Osteoblast (primary cell): ENCODE measurements at regions not wholly inside any gene's neighbourhood (a gene's known extent, or its start where the extent isn't known, plus 50 kb on each side); places are given as distances from the start of the nearest gene placed in this dataset.

Experiments used
- DNase-seq: peaks from one replicate; pipeline ENCODE4 v3.0.0; 2011; ENCODE audit warnings: low spot score, mixed read lengths; ENCODE audit not compliant: insufficient read length; ENCODE audit errors: missing footprints
- H2AFZ ChIP-seq: 2 replicates; pipeline ENCODE4 v1.6.0; 2011; ENCODE audit warnings: mild to moderate bottlenecking, low read length
- H3K27ac ChIP-seq: 2 replicates; pipeline ENCODE4 v1.5.1; 2011; ENCODE audit warnings: mild to moderate bottlenecking, low read depth, low read length, moderate library complexity
- H3K27me3 ChIP-seq: 2 replicates; pipeline ENCODE4 v1.6.0; 2012; ENCODE audit warnings: mild to moderate bottlenecking, control low read depth, inconsistent platforms, low read length, moderate library complexity; ENCODE audit not compliant: insufficient read depth
- H3K36me3 ChIP-seq: 2 replicates; pipeline ENCODE4 v1.5.1; 2011; ENCODE audit warnings: mild to moderate bottlenecking, low read length, control low read depth, moderate library complexity; ENCODE audit not compliant: insufficient read depth
- H3K4me1 ChIP-seq: 2 replicates; pipeline ENCODE4 v1.5.1; 2011; ENCODE audit warnings: mild to moderate bottlenecking, low read length, control low read depth, moderate library complexity; ENCODE audit not compliant: insufficient read depth
- H3K4me2 ChIP-seq: 2 replicates; pipeline ENCODE4 v1.6.0; 2011; ENCODE audit warnings: mild to moderate bottlenecking, low read length; ENCODE audit not compliant: insufficient read depth
- H3K4me3 ChIP-seq: fragments of 200-600 bp; sonication (generic); 3 replicates; pipeline ENCODE4 v1.5.1; 2012; ENCODE audit warnings: mild to moderate bottlenecking, low read length, inconsistent platforms; ENCODE audit not compliant: insufficient read depth
- H3K79me2 ChIP-seq: 2 replicates; pipeline ENCODE4 v1.6.0; 2012; ENCODE audit warnings: mild to moderate bottlenecking, low read length, control low read depth, inconsistent platforms; ENCODE audit not compliant: insufficient read depth
- H3K9me3 ChIP-seq: 2 replicates; pipeline ENCODE4 v1.5.1; 2011; ENCODE audit warnings: low read depth, low read length, control low read depth
- H4K20me1 ChIP-seq: 2 replicates; pipeline ENCODE4 v1.6.0; 2012; ENCODE audit warnings: mild to moderate bottlenecking, low read length, control low read depth; ENCODE audit not compliant: insufficient read depth
- TF ChIP-seq, protein P1 (sequence below): IDR thresholded peaks from 2 replicates; pipeline ENCODE4 v1.5.1; 2011; ENCODE audit warnings: mild to moderate bottlenecking, low read depth, low read length, moderate library complexity; ENCODE audit errors: extremely low read depth

DNA sequence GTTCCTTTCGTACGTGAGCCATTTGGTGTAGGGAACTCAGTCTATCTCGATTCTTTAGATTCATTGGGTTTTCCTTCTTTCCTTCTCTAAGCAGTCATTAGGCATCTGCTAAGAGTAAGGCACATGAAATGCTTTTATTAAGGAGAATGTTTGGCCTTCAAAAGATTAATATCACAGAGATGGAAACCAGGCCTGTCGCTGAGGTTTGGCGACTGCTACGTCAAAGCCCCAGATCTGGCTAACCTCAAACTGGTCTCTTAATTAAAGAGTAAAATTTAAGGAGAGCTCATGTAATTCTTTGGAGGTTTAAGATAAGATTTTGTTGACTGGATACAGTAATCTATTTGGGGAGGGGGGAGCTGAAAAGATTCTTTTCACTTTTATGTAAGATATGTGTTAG, 189.8 kb downstream of the JCAD start:
- H3K79me2 ChIP-seq: no peaks in the 10 kb centered on the region
- no peaks in the 10 kb centered on the region for H3K36me3 ChIP-seq
- no peaks in the 10 kb centered on the region for H3K4me1 ChIP-seq
- TF ChIP-seq, protein P1, sequence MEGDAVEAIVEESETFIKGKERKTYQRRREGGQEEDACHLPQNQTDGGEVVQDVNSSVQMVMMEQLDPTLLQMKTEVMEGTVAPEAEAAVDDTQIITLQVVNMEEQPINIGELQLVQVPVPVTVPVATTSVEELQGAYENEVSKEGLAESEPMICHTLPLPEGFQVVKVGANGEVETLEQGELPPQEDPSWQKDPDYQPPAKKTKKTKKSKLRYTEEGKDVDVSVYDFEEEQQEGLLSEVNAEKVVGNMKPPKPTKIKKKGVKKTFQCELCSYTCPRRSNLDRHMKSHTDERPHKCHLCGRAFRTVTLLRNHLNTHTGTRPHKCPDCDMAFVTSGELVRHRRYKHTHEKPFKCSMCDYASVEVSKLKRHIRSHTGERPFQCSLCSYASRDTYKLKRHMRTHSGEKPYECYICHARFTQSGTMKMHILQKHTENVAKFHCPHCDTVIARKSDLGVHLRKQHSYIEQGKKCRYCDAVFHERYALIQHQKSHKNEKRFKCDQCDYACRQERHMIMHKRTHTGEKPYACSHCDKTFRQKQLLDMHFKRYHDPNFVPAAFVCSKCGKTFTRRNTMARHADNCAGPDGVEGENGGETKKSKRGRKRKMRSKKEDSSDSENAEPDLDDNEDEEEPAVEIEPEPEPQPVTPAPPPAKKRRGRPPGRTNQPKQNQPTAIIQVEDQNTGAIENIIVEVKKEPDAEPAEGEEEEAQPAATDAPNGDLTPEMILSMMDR: no peak
- peak; percentile 14 for DNase-seq
- no peaks in the 10 kb centered on the region for H4K20me1 ChIP-seq
- H3K4me2 ChIP-seq: no peak overlapping the region
- no peak overlapping the region for H2AFZ ChIP-seq
- no peak overlapping the region for H3K27ac ChIP-seq
- H3K9me3 ChIP-seq: no peaks in the 10 kb centered on the region
- no peak overlapping the region for H3K4me3 ChIP-seq
- peaks cover 52% of the 10 kb centered on the region for H3K27me3 ChIP-seq

- DNase-seq: no peak
- peaks cover 29% of the 10 kb centered on the region for H3K27me3 ChIP-seq
- no peak overlapping the region for H3K4me2 ChIP-seq
- H4K20me1 ChIP-seq: no peaks in the 10 kb centered on the region
- H3K9me3 ChIP-seq: no peaks in the 10 kb centered on the region
- H3K4me1 ChIP-seq: peaks cover 20% of the 10 kb centered on the region
- H3K36me3 ChIP-seq: no peaks in the 10 kb centered on the region
- H3K79me2 ChIP-seq: no peaks in the 10 kb centered on the region
- H2AFZ ChIP-seq: no peak overlapping the region
- H3K27ac ChIP-seq: no peak overlapping the region
- H3K4me3 ChIP-seq: no peak overlapping the region
- TF ChIP-seq, protein P1: no peak
These were observed 193.0 kb downstream of the JCAD start for GRCh38 chr10:29866356-29866755.

DNA sequence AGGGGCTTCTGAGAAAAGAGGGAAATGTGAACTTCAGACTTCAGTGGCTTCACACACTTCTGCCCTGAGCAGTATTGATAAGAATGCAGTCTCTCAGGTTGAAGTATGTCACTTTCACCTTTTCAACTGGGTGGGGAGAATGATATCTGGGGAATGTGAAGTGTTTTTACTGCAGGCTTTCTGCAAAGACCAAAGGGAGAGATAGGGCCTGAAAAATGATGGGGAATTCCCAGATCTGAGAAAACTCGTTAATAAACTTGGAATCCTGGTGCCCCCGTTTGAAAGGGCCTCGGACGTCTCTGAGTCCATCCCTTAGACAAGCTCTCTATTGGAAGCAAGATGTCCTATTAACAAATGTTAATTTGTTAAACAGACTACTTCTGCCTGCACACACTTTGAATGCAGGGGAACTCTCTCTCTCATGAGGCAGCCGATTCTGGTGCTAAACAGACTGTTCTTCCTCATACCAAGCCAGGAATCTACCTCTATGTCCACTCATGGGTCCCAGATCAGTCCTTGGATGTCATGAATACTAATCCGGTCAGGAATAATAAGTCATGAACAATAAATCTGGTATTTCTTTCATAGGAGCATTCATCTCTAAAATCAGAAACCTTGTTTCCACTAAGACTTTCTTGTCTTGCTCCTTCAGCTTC, 193.6 kb downstream of the JCAD start:
- Histone ChIP-seq H3K79me2 (no peaks in the 10 kb centered on the region), H3K27me3 (peaks cover 29% of the 10 kb centered on the region), H3K4me1 (peaks cover 20% of the 10 kb centered on the region), H3K9me3 (no peaks in the 10 kb centered on the region), H3K4me3 (no peak overlapping the region), H3K27ac (no peak overlapping the region), H4K20me1 (no peaks in the 10 kb centered on the region), H2AFZ (no peak overlapping the region), H3K4me2 (no peak overlapping the region), H3K36me3 (no peaks in the 10 kb centered on the region)
- TF ChIP-seq, protein P1: no peak
- DNase-seq: no peak

DNA sequence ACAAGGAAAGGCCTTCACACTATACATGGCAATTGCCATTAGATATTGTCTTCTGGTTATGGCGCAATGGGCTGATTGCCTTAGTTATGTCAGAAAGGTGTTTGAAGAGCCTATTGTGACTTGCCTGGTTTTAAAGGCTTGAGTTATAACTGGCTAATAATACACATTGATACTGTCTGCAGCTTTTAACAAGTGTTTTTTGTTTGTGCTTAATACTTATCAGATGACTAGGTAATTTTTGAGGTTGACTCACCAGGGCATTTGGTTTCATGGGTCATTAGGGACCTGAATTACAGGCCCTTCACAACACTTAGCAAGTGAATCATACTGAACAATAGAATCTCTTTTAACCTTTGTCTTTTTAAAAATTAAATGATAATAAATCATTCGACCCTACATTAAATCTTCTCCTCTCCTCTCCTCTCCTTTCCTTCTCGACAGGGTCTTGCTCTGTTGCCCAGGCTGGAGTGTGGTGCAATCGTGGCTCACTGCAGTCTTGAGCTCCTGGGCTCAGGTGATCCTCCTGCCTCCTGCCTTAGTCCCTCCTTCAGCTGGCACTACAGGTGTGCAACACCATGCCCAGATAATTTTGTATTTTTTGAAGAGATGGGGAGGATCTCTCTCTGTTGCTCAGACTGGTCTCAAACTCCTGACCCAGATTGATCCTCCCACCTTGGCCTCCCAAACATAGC, 196.3 kb downstream of the JCAD start:
- H3K4me2 ChIP-seq: peak overlapping the region; percentile 20
- no peak overlapping the region for H3K4me3 ChIP-seq
- H3K27ac ChIP-seq: no peak overlapping the region
- H2AFZ ChIP-seq: no peak overlapping the region
- H3K27me3 ChIP-seq: peaks cover 20% of the 10 kb centered on the region
- no peaks in the 10 kb centered on the region for H3K36me3 ChIP-seq
- DNase-seq: peak; percentile 81
- TF ChIP-seq, protein P1: no peak
- no peaks in the 10 kb centered on the region for H4K20me1 ChIP-seq
- peaks cover 42% of the 10 kb centered on the region for H3K4me1 ChIP-seq
- H3K9me3 ChIP-seq: no peaks in the 10 kb centered on the region
- no peaks in the 10 kb centered on the region for H3K79me2 ChIP-seq
